Hepatocyte (in vitro differentiated cells): ENCODE measurements at regions not wholly inside any gene's neighbourhood (a gene's known extent, or its start where the extent isn't known, plus 50 kb on each side); places are given as distances from the start of the nearest gene placed in this dataset.
"Not testable (repeated sequence)": the region's sequence is repeated elsewhere in the genome, so short reads cannot be mapped to it uniquely, and the experiment has no call there.

ENCODE experiments used
- DNase-seq: peaks from one replicate; pipeline ENCODE4 v3.0.0-alpha.2; 2016; ENCODE audit warnings: low spot score
- H2AFZ ChIP-seq: fragments of 200-600 bp; sonication (generic); 2 replicates; pipeline ENCODE4 v1.6.0; 2016; ENCODE audit warnings: antibody characterized with exemption, mild to moderate bottlenecking
- H3K27ac ChIP-seq: fragments of 200-600 bp; sonication (generic); 2 replicates; pipeline ENCODE4 v1.5.1; 2016; ENCODE audit warnings: mild to moderate bottlenecking
- H3K27me3 ChIP-seq: fragments of 200-600 bp; sonication (generic); 2 replicates; pipeline ENCODE4 v1.6.1; 2016
- H3K36me3 ChIP-seq: fragments of 200-600 bp; sonication (generic); replicated peaks from 2 replicates; pipeline ENCODE4 v1.5.1; 2016; ENCODE audit warnings: low read depth; ENCODE audit not compliant: insufficient read depth
- H3K4me1 ChIP-seq: fragments of 200-600 bp; sonication (generic); 2 replicates; pipeline ENCODE4 v1.5.1; 2016; ENCODE audit warnings: mild to moderate bottlenecking, moderate library complexity; ENCODE audit not compliant: insufficient read depth
- H3K4me2 ChIP-seq: fragments of 200-600 bp; sonication (generic); 2 replicates; pipeline ENCODE4 v1.6.0; 2016
- H3K4me3 ChIP-seq: fragments of 200-600 bp; sonication (generic); 2 replicates; pipeline ENCODE4 v1.5.1; 2016; ENCODE audit warnings: mild to moderate bottlenecking
- H3K79me2 ChIP-seq: fragments of 200-600 bp; sonication (generic); 2 replicates; pipeline ENCODE4 v1.6.0; 2017; ENCODE audit warnings: mild to moderate bottlenecking
- H3K9me2 ChIP-seq: fragments of 200-600 bp; sonication (generic); replicated peaks from 2 replicates; pipeline ENCODE4 v1.6.0; 2017; ENCODE audit warnings: mild to moderate bottlenecking; ENCODE audit not compliant: insufficient read depth
- H3K9me3 ChIP-seq: fragments of 200-600 bp; sonication (generic); 2 replicates; pipeline ENCODE4 v1.5.1; 2016; ENCODE audit warnings: low read depth, mild to moderate bottlenecking
- H4K20me1 ChIP-seq: fragments of 200-600 bp; sonication (generic); 2 replicates; pipeline ENCODE4 v1.6.0; 2016; ENCODE audit warnings: mild to moderate bottlenecking; ENCODE audit not compliant: insufficient read depth, poor library complexity, severe bottlenecking
- CTCF ChIP-seq: fragments of 200-600 bp; sonication (generic); IDR thresholded peaks from 2 replicates; pipeline ENCODE4 v1.5.1; 2016; ENCODE audit warnings: antibody characterized with exemption, mild to moderate bottlenecking; ENCODE audit not compliant: poor library complexity
- EZH2 ChIP-seq: fragments of 200-600 bp; sonication (generic); IDR thresholded peaks from 2 replicates; pipeline ENCODE4 v1.6.1; 2016; ENCODE audit warnings: antibody characterized with exemption, mild to moderate bottlenecking, borderline replicate concordance
- EZH2phosphoT487 ChIP-seq: fragments of 200-600 bp; sonication (generic); IDR thresholded peaks from one replicate; pipeline ENCODE4 v1.6.1; 2018; ENCODE audit warnings: antibody characterized with exemption, mild to moderate bottlenecking, low read depth, moderate library complexity; ENCODE audit not compliant: unreplicated experiment, severe bottlenecking
- WGBS: methylation state at CpG from one replicate; pipeline ENCODE4 v1.1.6; 2016; ENCODE audit warnings: low lambda C conversion rate; ENCODE audit errors: missing lambda C conversion rate; 5-methylcytosine and 5-hydroxymethylcytosine counted together

GRCh38 chr14:30402846-30403245 is 156.1 kb upstream of the G2E3 start:
- Histone ChIP-seq H3K36me3 (no peaks in the 10 kb centered on the region), H3K9me3 (no peaks in the 10 kb centered on the region), H2AFZ (no peak overlapping the region), H3K4me1 (no peaks in the 10 kb centered on the region), H3K27me3 (no peaks in the 10 kb centered on the region), H3K4me3 (no peak overlapping the region), H3K79me2 (no peaks in the 10 kb centered on the region), H3K4me2 (no peak overlapping the region), H3K9me2 (no peaks in the 10 kb centered on the region), H3K27ac (no peak overlapping the region), H4K20me1 (no peaks in the 10 kb centered on the region)
- no peak for TF ChIP-seq EZH2
- no peak for TF ChIP-seq CTCF
- no peak for TF ChIP-seq EZH2phosphoT487
- no peak for DNase-seq

GRCh38 chr14:30403791-30404190 is 155.2 kb upstream of the G2E3 start:
- 86% methylated on average over 4 of the region's 4 CpGs for WGBS
- H3K4me2 ChIP-seq, result no peak overlapping the region
- no peak overlapping the region for H3K4me3 ChIP-seq
- no peaks in the 10 kb centered on the region for H3K4me1 ChIP-seq
- no peaks in the 10 kb centered on the region for H3K79me2 ChIP-seq
- H2AFZ ChIP-seq, result no peak overlapping the region
- H3K9me3 ChIP-seq, result no peaks in the 10 kb centered on the region
- H3K27me3 ChIP-seq, result no peaks in the 10 kb centered on the region
- DNase-seq, result no peak
- H3K9me2 ChIP-seq, result no peaks in the 10 kb centered on the region
- no peak overlapping the region for H3K27ac ChIP-seq
- H4K20me1 ChIP-seq, result no peaks in the 10 kb centered on the region
- no peaks in the 10 kb centered on the region for H3K36me3 ChIP-seq
- TF ChIP-seq EZH2 (no peak), EZH2phosphoT487 (no peak), CTCF (no peak)

- not testable (repeated sequence) for H3K4me3 ChIP-seq, H3K9me3 ChIP-seq, H3K9me2 ChIP-seq, DNase-seq, H3K4me2 ChIP-seq, H3K4me1 ChIP-seq, H2AFZ ChIP-seq, H3K27ac ChIP-seq, H3K36me3 ChIP-seq, H3K79me2 ChIP-seq, H3K27me3 ChIP-seq, H4K20me1 ChIP-seq
- whole genome bisulfite sequencing, result 81% methylated on average over 2 of the region's 2 CpGs
Observed at GRCh38 chr14:30409508-30410015, 149.4 kb upstream of the G2E3 start.

- no peaks in the 10 kb centered on the region for H3K79me2 ChIP-seq
- 86% methylated on average over 4 of the region's 4 CpGs for WGBS
- H3K27ac ChIP-seq, result no peak overlapping the region
- H3K4me3 ChIP-seq, result no peak overlapping the region
- H3K9me2 ChIP-seq, result no peaks in the 10 kb centered on the region
- no peaks in the 10 kb centered on the region for H3K27me3 ChIP-seq
- no peak for DNase-seq
- no peak overlapping the region for H3K4me2 ChIP-seq
- no peaks in the 10 kb centered on the region for H3K4me1 ChIP-seq
- no peaks in the 10 kb centered on the region for H3K9me3 ChIP-seq
- no peak overlapping the region for H2AFZ ChIP-seq
- no peaks in the 10 kb centered on the region for H3K36me3 ChIP-seq
- no peak for TF ChIP-seq EZH2
- TF ChIP-seq CTCF, result no peak
- no peak for TF ChIP-seq EZH2phosphoT487
- no peaks in the 10 kb centered on the region for H4K20me1 ChIP-seq
Observed at GRCh38 chr14:30410986-30411385, 148.0 kb upstream of the G2E3 start.

- not testable (repeated sequence) for H2AFZ ChIP-seq, H3K4me1 ChIP-seq, H3K79me2 ChIP-seq, H3K36me3 ChIP-seq, H3K27ac ChIP-seq, H3K4me3 ChIP-seq, H3K9me2 ChIP-seq, H4K20me1 ChIP-seq, H3K9me3 ChIP-seq, H3K4me2 ChIP-seq, H3K27me3 ChIP-seq, DNase-seq
- WGBS, result 92% methylated on average over 8 of the region's 8 CpGs
Observed at GRCh38 chr14:30413184-30413583, 145.8 kb upstream of the G2E3 start.
